Activated CD4-positive, alpha-beta T cell treated with anti-CD3 and anti-CD28 coated beads for 48 hours (primary cell): ENCODE measurements at regions not wholly inside any gene's neighbourhood (a gene's known extent, or its start where the extent isn't known, plus 50 kb on each side); places are given as distances from the start of the nearest gene placed in this dataset.

Experiments used
- DNase-seq: peaks from one replicate; pipeline ENCODE4 v3.0.0-alpha.2; 2020

- DNase-seq = no peak
Measured at GRCh38 chr5:124289641-124290311, 456.7 kb downstream of the ZNF608 start.

DNA sequence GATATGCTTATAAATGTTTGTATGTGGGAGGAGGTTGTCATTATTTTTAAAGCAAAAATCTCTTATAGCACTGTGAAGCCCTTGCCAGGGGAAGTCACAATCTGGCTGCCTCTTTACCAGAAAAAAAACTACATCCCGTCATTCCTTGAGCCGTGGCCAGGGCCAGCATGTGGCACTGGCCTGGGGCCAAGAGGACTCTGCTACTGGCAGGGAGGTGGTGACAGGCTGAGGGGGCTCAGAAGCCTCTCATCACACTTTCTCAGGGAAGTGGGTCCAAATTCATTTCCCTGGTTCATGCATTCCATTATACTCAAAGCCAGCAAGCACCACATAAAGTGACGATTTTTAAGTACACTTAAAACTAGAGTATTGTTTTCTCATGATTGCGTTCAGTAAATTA, 457.3 kb downstream of the ZNF608 start:
- DNase-seq = no peak

- no peak for DNase-seq
Measured at GRCh38 chr5:124287813-124288212, 458.6 kb downstream of the ZNF608 start.

DNA sequence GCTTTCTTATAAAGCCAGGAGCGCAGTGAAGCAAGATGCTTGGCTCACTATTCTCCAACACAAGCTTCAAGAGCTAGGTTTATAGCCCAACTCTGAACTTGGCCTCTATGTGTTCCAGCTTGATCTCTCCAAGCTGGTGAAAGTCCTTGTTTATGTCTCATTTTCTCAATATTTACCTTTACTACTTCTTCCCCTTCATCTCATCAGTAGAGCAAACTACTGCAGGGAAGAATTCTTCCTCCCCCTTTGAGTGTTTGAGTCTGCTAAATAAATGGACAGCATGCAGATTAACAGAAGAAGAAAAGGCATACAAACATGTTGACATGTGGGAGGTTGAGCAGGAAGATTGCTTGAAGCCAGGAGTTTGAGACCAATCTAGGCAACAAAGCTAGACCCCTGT, 460.7 kb downstream of the ZNF608 start:
- DNase-seq = no peak

DNA sequence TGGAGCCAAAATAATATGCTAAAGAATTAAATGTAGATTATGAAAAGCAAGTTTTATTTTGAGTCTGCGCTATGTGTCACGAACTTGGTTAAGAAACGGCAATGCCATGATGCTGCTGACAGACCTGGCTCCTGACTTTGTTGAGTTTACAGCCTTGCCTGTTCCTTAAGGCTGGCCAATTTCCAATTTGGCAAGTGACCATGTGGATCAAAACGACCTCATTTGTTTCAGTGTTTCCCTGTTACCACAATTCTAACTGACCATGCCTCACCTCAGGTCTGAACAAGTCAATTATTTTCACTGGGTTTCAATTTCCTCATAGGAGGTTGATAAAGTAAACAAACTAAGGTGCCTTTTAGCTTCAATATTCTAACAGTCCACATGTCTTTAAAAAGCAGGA, 461.4 kb downstream of the ZNF608 start:
- DNase-seq = no peak

- DNase-seq = no peak
Measured at GRCh38 chr5:124283031-124283430, 463.4 kb downstream of the ZNF608 start.

- DNase-seq = no peak
Measured at GRCh38 chr5:124280079-124280478, 466.4 kb downstream of the ZNF608 start.

- no peak for DNase-seq
Measured at GRCh38 chr5:124279146-124279876, 467.1 kb downstream of the ZNF608 start.

- no peak for DNase-seq
Measured at GRCh38 chr5:124278636-124279035, 467.8 kb downstream of the ZNF608 start.

DNA sequence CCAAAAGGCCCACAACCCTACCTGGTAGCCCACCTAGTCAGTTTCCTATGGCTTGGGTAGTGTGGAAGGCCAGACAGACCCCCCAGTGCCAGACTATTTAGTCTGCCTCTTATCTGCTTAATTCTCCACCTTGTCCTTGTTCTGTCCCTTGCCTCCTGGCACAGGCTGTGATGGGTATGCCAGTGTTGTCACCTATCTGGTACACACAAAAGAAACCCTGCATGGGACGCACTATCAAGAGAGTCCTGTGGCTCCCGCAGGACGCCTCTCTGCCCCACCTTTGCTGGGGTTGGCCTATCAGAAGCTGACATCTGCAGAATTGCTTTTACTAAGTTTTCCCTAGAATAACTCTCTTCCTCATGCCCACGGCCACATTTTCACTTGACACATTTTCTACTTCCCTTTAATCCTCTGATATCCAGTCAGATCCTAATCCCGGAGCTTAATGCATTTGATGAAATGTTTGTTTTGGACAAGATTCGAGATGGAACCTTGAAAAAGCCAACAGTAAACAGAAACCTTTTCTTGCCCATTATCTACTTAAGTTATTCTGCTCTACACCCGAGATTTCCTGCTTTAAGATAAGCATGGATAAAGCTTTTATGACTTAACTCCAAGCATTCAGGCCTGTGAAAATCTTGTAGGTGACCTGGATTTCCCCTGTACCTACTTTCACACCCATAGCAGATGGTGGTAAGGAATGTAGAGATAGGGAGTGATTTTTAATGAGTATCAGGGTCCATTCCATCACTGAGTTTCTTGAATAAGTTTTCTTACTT, 468.5 kb downstream of the ZNF608 start:
- no peak for DNase-seq

DNA sequence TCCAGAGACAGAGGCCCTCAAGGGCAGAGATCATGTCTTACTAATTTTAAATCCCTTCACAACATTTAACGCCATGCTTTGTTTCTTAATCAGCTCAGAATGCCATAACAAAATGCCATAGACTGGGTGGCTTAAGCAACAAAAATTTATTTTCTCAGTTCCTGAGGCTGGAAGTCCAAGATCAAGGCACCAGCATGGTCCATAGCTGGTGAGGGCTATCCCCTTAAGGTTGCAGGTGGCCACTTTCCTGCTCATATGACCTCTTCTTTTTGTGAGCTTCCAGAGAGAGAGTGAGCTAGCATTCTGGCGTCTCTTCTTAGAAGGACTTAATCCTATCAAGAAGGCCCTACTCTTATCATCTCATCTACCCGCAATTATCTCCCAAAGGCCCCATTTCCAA, 470.3 kb downstream of the ZNF608 start:
- no peak for DNase-seq

- no peak for DNase-seq
Measured at GRCh38 chr5:124274949-124275348, 471.5 kb downstream of the ZNF608 start.

DNA sequence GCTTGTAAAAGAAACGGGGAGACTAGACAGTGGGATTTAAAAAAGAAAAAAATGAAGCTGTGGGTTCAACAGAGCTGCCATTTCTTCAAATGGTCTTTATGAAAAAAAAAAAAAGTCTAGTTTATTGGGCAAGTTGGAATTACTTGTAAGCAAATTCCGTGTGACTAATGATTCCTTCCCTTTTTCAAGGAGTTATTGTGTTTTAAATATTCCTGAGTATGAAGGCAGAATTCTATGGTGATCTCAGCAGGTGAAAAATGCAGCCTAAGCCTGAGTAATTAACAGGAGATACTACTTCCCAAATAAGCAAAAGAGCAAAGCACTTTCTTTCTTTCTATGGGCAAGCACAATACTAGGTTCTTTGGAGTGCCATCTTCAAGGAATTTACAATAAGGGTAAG, 481.9 kb downstream of the ZNF608 start:
- no peak for DNase-seq

DNA sequence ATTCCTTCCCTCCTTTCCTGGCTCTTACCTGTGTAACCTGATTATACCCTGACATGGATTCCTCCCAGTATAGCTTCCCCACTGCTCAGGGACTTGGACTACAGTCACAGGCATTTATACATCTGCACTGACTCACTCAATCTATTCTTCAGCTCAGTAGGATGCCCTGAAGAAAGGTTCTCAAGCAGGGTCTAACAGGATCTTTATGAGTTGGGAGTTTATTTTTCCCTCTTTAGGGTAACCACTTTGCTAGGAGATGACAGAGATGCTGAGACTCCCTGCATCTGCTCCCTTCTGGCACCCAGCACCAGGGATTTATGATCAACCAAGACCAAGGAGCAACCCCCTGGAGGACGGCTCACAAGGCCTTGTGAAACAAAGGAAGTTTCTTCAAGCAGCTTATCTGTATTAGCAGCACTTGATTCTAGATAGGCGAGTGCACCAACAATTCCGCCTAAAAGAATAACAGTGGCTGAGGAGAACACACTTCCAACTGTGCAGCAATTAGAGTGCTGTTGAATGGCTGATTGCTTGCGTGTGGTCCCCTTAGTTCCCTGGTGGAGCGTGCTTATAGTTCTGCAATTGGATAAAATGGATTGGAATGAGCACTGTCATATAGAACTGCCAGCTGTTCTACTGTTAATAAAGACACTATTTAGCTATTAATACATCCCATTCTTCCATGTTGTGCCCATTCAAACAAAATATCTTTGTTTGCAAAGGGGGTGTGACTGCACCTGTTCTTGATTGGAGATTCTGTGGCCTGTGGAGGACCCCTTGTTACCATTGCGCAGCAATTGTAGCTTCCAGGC, 482.6 kb downstream of the ZNF608 start:
- DNase-seq = no peak

GRCh38 chr5:124262991-124263571, 483.4 kb downstream of the ZNF608 start:
- DNase-seq = no peak

GRCh38 chr5:124262470-124262869, 484.0 kb downstream of the ZNF608 start:
- DNase-seq = no peak

DNA sequence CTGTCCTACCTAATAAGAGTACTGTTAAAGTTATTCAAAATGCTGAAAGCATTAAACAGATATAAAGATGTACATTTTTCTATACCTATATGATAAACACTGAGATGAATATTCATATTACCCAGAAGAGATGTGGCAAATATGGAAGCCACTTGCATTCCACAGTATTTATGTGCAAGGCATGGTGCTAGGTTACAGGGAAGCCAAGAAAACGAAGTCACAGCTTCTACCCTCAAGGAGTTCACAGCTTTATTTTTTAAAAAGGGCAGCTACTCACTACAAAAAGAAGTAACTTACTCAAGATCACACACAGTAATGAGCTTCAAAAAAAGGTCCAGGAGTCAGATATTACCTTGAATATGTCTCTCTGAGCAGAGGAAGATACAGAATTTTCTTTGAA, 484.6 kb downstream of the ZNF608 start:
- DNase-seq = no peak

- DNase-seq = no peak
Measured at GRCh38 chr5:124260921-124261515, 485.4 kb downstream of the ZNF608 start.

GRCh38 chr5:124259017-124259416, 487.4 kb downstream of the ZNF608 start:
- DNase-seq = no peak

- no peak for DNase-seq
Measured at GRCh38 chr5:124257048-124257447, 489.4 kb downstream of the ZNF608 start.

GRCh38 chr5:124253203-124253810, 493.1 kb downstream of the ZNF608 start:
- DNase-seq = no peak

- DNase-seq = no peak
Measured at GRCh38 chr5:124252747-124253146, 493.7 kb downstream of the ZNF608 start.
